Mesenchymal stem cell (in vitro differentiated cells and primary cell): ENCODE measurements at regions not wholly inside any gene's neighbourhood (a gene's known extent, or its start where the extent isn't known, plus 50 kb on each side); places are given as distances from the start of the nearest gene placed in this dataset.

Experiments
- DNase-seq: peaks from one replicate; pipeline ENCODE4 v3.0.0-alpha.2; 2013
- H2AFZ ChIP-seq: one replicate; pipeline ENCODE4 v1.6.1; 2013; ENCODE audit warnings: low read depth, mild to moderate bottlenecking, control low read depth, inconsistent platforms, low read length, moderate library complexity
- H2AK5ac ChIP-seq: 2 replicates; pipeline ENCODE4 v1.6.1; 2013; ENCODE audit warnings: low read length, moderate library complexity, mild to moderate bottlenecking, inconsistent platforms; ENCODE audit not compliant: severe bottlenecking
- H2BK120ac ChIP-seq: one replicate; pipeline ENCODE4 v1.6.1; 2013; ENCODE audit warnings: low read depth, mild to moderate bottlenecking, inconsistent platforms, low read length, moderate library complexity
- H2BK12ac ChIP-seq, 2 experiments: one replicate each; pipeline ENCODE4 v1.6.1; 2013; ENCODE audit warnings: inconsistent platforms in 2 of 2, low read length in 2 of 2, mild to moderate bottlenecking in 2 of 2, moderate library complexity in 2 of 2, control low read depth in 1 of 2
- H2BK15ac ChIP-seq: one replicate; pipeline ENCODE4 v1.6.1; 2013; ENCODE audit warnings: mild to moderate bottlenecking, low read depth, inconsistent platforms; ENCODE audit not compliant: poor library complexity, severe bottlenecking
- H2BK5ac ChIP-seq: 2 replicates; pipeline ENCODE4 v1.6.1; 2013; ENCODE audit warnings: low read depth, mild to moderate bottlenecking, low read length, control low read depth, inconsistent platforms; ENCODE audit not compliant: poor library complexity, severe bottlenecking
- H3K14ac ChIP-seq, 2 experiments: one replicate each; pipeline ENCODE4 v1.6.1; 2013; ENCODE audit warnings: inconsistent platforms in 2 of 2, low read length in 2 of 2, control low read depth in 1 of 2, mild to moderate bottlenecking in 1 of 2, moderate library complexity in 1 of 2
- H3K18ac ChIP-seq, 2 experiments: one replicate each; pipeline ENCODE4 v1.6.1; 2013; ENCODE audit warnings: inconsistent platforms in 2 of 2, low read length in 2 of 2, control low read depth in 1 of 2, low read depth in 1 of 2, mild to moderate bottlenecking in 1 of 2
- H3K23ac ChIP-seq, 2 experiments: one replicate each; pipeline ENCODE4 v1.6.1; 2013; ENCODE audit warnings: inconsistent platforms in 2 of 2, low read length in 2 of 2, mild to moderate bottlenecking in 2 of 2, moderate library complexity in 2 of 2, control low read depth in 1 of 2
- H3K27ac ChIP-seq: 2 replicates; pipeline ENCODE4 v1.5.1; 2013; ENCODE audit warnings: mild to moderate bottlenecking, moderate library complexity, low read length, control low read depth, inconsistent platforms; ENCODE audit not compliant: poor library complexity, severe bottlenecking
- H3K27me3 ChIP-seq, 2 experiments: 2 replicates each; pipeline versions ENCODE4 v1.6.1 to v1.7.0; 2013; ENCODE audit warnings: low read length in 2 of 2, mild to moderate bottlenecking in 2 of 2, moderate library complexity in 2 of 2, control low read depth in 1 of 2, inconsistent platforms in 1 of 2; ENCODE audit not compliant: control insufficient read depth in 1 of 2, insufficient read depth in 1 of 2
- H3K36me3 ChIP-seq, 2 experiments: 2 replicates each; pipeline versions ENCODE4 v1.6.1 to v1.7.0; 2013; ENCODE audit warnings: low read length in 2 of 2, control low read depth in 1 of 2, inconsistent platforms in 1 of 2, low read depth in 1 of 2, mild to moderate bottlenecking in 1 of 2; ENCODE audit not compliant: insufficient read depth in 2 of 2, control insufficient read depth in 1 of 2
- H3K4ac ChIP-seq, 2 experiments: one replicate each; pipeline ENCODE4 v1.6.1; 2013; ENCODE audit warnings: inconsistent platforms in 2 of 2, low read length in 2 of 2, mild to moderate bottlenecking in 2 of 2, moderate library complexity in 2 of 2, control low read depth in 1 of 2, low read depth in 1 of 2
- H3K4me1 ChIP-seq: 2 replicates; pipeline ENCODE4 v1.6.1; 2013; ENCODE audit warnings: low read depth, low read length, control low read depth; ENCODE audit not compliant: control insufficient read depth, insufficient read depth
- H3K4me2 ChIP-seq: 2 replicates; pipeline ENCODE4 v1.6.1; 2013; ENCODE audit warnings: low read length, mild to moderate bottlenecking, inconsistent platforms; ENCODE audit not compliant: poor library complexity, severe bottlenecking
- H3K4me3 ChIP-seq, 2 experiments: 2 replicates each; pipeline versions ENCODE4 v1.5.1 to v1.7.0; 2013; ENCODE audit warnings: low read length in 2 of 2, mild to moderate bottlenecking in 2 of 2, control low read depth in 1 of 2, low read depth in 1 of 2; ENCODE audit not compliant: insufficient read depth in 1 of 2
- H3K79me1 ChIP-seq: replicated peaks from 2 replicates; pipeline ENCODE4 v1.6.1; 2013; ENCODE audit warnings: mild to moderate bottlenecking, control low read depth, low read length, inconsistent platforms; ENCODE audit not compliant: poor library complexity, severe bottlenecking
- H3K9ac ChIP-seq: 2 replicates; pipeline ENCODE4 v1.7.0; 2013; ENCODE audit warnings: mild to moderate bottlenecking, low read length, moderate library complexity
- H3K9me3 ChIP-seq: 2 replicates; pipeline ENCODE4 v1.7.0; 2013; ENCODE audit warnings: mild to moderate bottlenecking, low read length; ENCODE audit not compliant: control insufficient read depth
- H4K8ac ChIP-seq: one replicate; pipeline ENCODE4 v1.6.1; 2013; ENCODE audit warnings: inconsistent platforms, mild to moderate bottlenecking, low read length, moderate library complexity
- H4K91ac ChIP-seq: one replicate; pipeline ENCODE4 v1.6.1; 2013; ENCODE audit warnings: mild to moderate bottlenecking, low read length, inconsistent platforms
- WGBS: methylation state at CpG from one replicate; pipeline ENCODE4 v1.1.7; 2013; ENCODE audit warnings: mixed read lengths; 5-methylcytosine and 5-hydroxymethylcytosine counted together

GRCh38 chr13:44762911-44763310 is 186.8 kb upstream of the TSC22D1 start:
- peaks cover under 1% of the 10 kb centered on the region for H3K79me1 ChIP-seq
- no peak for DNase-seq
- H3K4me1 ChIP-seq, result peaks cover 10% of the 10 kb centered on the region
- H3K4ac ChIP-seq, result no peak overlapping the region
- H3K9ac ChIP-seq, result no peak overlapping the region
- H2BK12ac ChIP-seq, result no peak overlapping the region
- H3K23ac ChIP-seq, result no peak overlapping the region
- H3K27ac ChIP-seq, result no peak overlapping the region
- no peak overlapping the region for H2BK120ac ChIP-seq
- H4K91ac ChIP-seq, result no peak overlapping the region
- H3K4me2 ChIP-seq, result no peak overlapping the region
- no peaks in the 10 kb centered on the region for H3K36me3 ChIP-seq
- H2AFZ ChIP-seq, result no peak overlapping the region
- no peak overlapping the region for H3K14ac ChIP-seq
- H2BK5ac ChIP-seq, result no peak overlapping the region
- WGBS, result no CpG with 5 or more reads among the region's 1 CpG
- no peak overlapping the region for H2AK5ac ChIP-seq
- H2BK15ac ChIP-seq, result no peak overlapping the region
- H3K9me3 ChIP-seq, result no peaks in the 10 kb centered on the region
- no peak overlapping the region for H3K4me3 ChIP-seq
- H3K27me3 ChIP-seq, result no peaks in the 10 kb centered on the region
- H4K8ac ChIP-seq, result no peak overlapping the region
- no peak overlapping the region for H3K18ac ChIP-seq

- Histone ChIP-seq H3K4me1 (peaks cover 12% of the 10 kb centered on the region), H3K27ac (no peak overlapping the region), H3K18ac (peak overlapping the region in 1 of 2 experiments; percentile 43), H2AFZ (no peak overlapping the region), H3K4me2 (no peak overlapping the region), H3K14ac (no peak overlapping the region), H3K4ac (no peak overlapping the region), H3K9ac (no peak overlapping the region), H2BK5ac (no peak overlapping the region), H2BK120ac (no peak overlapping the region), H3K79me1 (peaks cover 1% of the 10 kb centered on the region), H3K36me3 (no peaks in the 10 kb centered on the region), H4K91ac (no peak overlapping the region), H4K8ac (no peak overlapping the region), H2BK15ac (no peak overlapping the region), H2BK12ac (peak overlapping the region; percentile 18 to 71), H3K9me3 (no peaks in the 10 kb centered on the region), H3K23ac (no peak overlapping the region), H3K4me3 (no peak overlapping the region), H3K27me3 (no peaks in the 10 kb centered on the region), H2AK5ac (peak overlapping the region; percentile 98)
- no peak for DNase-seq
- WGBS, result 89% methylated on average over 1 of the region's 1 CpG
Observed at GRCh38 chr13:44760434-44760833, 184.3 kb upstream of the TSC22D1 start.

- peak overlapping the region; percentile 16 for H4K8ac ChIP-seq
- peak overlapping the region in 1 of 2 experiments; percentile 47 for H3K4ac ChIP-seq
- peak; percentile 38 for DNase-seq
- H3K27ac ChIP-seq, result peak overlapping the region; percentile 81
- peak overlapping the region; percentile 98 for H2AK5ac ChIP-seq
- peak overlapping the region; percentile 64 for H3K9ac ChIP-seq
- H3K27me3 ChIP-seq, result no peaks in the 10 kb centered on the region
- H2BK5ac ChIP-seq, result peak overlapping the region; percentile 4
- no peak overlapping the region for H3K4me3 ChIP-seq
- H3K18ac ChIP-seq, result peak overlapping the region; percentile 64 to 72
- WGBS, result 84% methylated on average over 6 of the region's 6 CpGs
- H2AFZ ChIP-seq, result no peak overlapping the region
- H2BK15ac ChIP-seq, result peak overlapping the region; percentile 28
- H3K4me1 ChIP-seq, result peaks cover 12% of the 10 kb centered on the region
- peak overlapping the region; percentile 36 for H2BK120ac ChIP-seq
- no peaks in the 10 kb centered on the region for H3K36me3 ChIP-seq
- H3K14ac ChIP-seq, result no peak overlapping the region
- peak overlapping the region; percentile 56 for H4K91ac ChIP-seq
- H3K9me3 ChIP-seq, result no peaks in the 10 kb centered on the region
- no peak overlapping the region for H3K23ac ChIP-seq
- peaks cover 1% of the 10 kb centered on the region for H3K79me1 ChIP-seq
- H3K4me2 ChIP-seq, result no peak overlapping the region
- H2BK12ac ChIP-seq, result peak overlapping the region; percentile 71 to 86
Observed at GRCh38 chr13:44759384-44760360, 183.5 kb upstream of the TSC22D1 start.

GRCh38 chr13:44758630-44759383 is 182.7 kb upstream of the TSC22D1 start:
- Histone ChIP-seq H3K18ac (peak overlapping the region; percentile 64 to 72), H3K36me3 (no peaks in the 10 kb centered on the region), H2BK5ac (peak overlapping the region; percentile 4), H3K4me2 (no peak overlapping the region), H3K9me3 (no peaks in the 10 kb centered on the region), H3K4me3 (no peak overlapping the region), H2BK15ac (peak overlapping the region; percentile 28), H2AK5ac (no peak overlapping the region), H2BK120ac (no peak overlapping the region), H3K79me1 (peaks cover 1% of the 10 kb centered on the region), H3K27ac (peak overlapping the region; percentile 81), H3K23ac (no peak overlapping the region), H3K27me3 (no peaks in the 10 kb centered on the region), H3K4me1 (peaks cover 9% of the 10 kb centered on the region), H2BK12ac (peak overlapping the region; percentile 65 to 86), H2AFZ (no peak overlapping the region), H4K8ac (no peak overlapping the region), H4K91ac (peak overlapping the region; percentile 56), H3K9ac (peak overlapping the region; percentile 64), H3K14ac (no peak overlapping the region), H3K4ac (peak overlapping the region in 1 of 2 experiments; percentile 29)
- DNase-seq, result peak; percentile 91
- WGBS, result 32% methylated on average over 10 of the region's 11 CpGs
